ENCODE measurements at regions not wholly inside any gene's neighbourhood (a gene's known extent, or its start where the extent isn't known, plus 50 kb on each side); places are given as distances from the start of the nearest gene placed in this dataset.

GRCh38 chr4:58541926-58542325 is 1431.7 kb upstream of the IGFBP7 start:
- no peak overlapping the region for H3K9ac ChIP-seq (ENCODE audit: low read length)
- H3K36me3 ChIP-seq (ENCODE audit: control insufficient read depth, insufficient read depth, low read length) = no peaks in the 10 kb centered on the region
- H3K4me1 ChIP-seq (ENCODE audit: control insufficient read depth, insufficient read depth, low read length) = no peaks in the 10 kb centered on the region
- no peak overlapping the region for H3K27ac ChIP-seq (ENCODE audit: low read depth, low read length)
- no peaks in the 10 kb centered on the region for H3K27me3 ChIP-seq (ENCODE audit: control insufficient read depth, insufficient read depth, low read length)
- no peak overlapping the region for H3K4me3 ChIP-seq (ENCODE audit: low read length)

- Histone ChIP-seq H3K27ac (ENCODE audit: low read depth, low read length) (no peak overlapping the region), H3K4me3 (ENCODE audit: low read length) (no peak overlapping the region), H3K36me3 (ENCODE audit: control insufficient read depth, insufficient read depth, low read length) (no peaks in the 10 kb centered on the region), H3K4me1 (ENCODE audit: control insufficient read depth, insufficient read depth, low read length) (no peaks in the 10 kb centered on the region), H3K27me3 (ENCODE audit: control insufficient read depth, insufficient read depth, low read length) (no peaks in the 10 kb centered on the region), H3K9ac (ENCODE audit: low read length) (no peak overlapping the region)
Measured at GRCh38 chr4:58522765-58523382, 1412.7 kb upstream of the IGFBP7 start.

- Histone ChIP-seq H3K9ac (ENCODE audit: low read length) (no peak overlapping the region), H3K27ac (ENCODE audit: low read depth, low read length) (no peak overlapping the region), H3K27me3 (ENCODE audit: control insufficient read depth, insufficient read depth, low read length) (no peaks in the 10 kb centered on the region), H3K36me3 (ENCODE audit: control insufficient read depth, insufficient read depth, low read length) (no peaks in the 10 kb centered on the region), H3K4me1 (ENCODE audit: control insufficient read depth, insufficient read depth, low read length) (no peaks in the 10 kb centered on the region), H3K4me3 (ENCODE audit: low read length) (no peak overlapping the region)
Measured at GRCh38 chr4:58515226-58515625, 1405.0 kb upstream of the IGFBP7 start.

GRCh38 chr4:58514299-58514698 is 1404.1 kb upstream of the IGFBP7 start:
- Histone ChIP-seq H3K36me3 (ENCODE audit: control insufficient read depth, insufficient read depth, low read length) (no peaks in the 10 kb centered on the region), H3K27me3 (ENCODE audit: control insufficient read depth, insufficient read depth, low read length) (no peaks in the 10 kb centered on the region), H3K9ac (ENCODE audit: low read length) (no peak overlapping the region), H3K27ac (ENCODE audit: low read depth, low read length) (no peak overlapping the region), H3K4me3 (ENCODE audit: low read length) (no peak overlapping the region), H3K4me1 (ENCODE audit: control insufficient read depth, insufficient read depth, low read length) (no peaks in the 10 kb centered on the region)

- Histone ChIP-seq H3K27ac (ENCODE audit: low read depth, low read length) (no peak overlapping the region), H3K27me3 (ENCODE audit: control insufficient read depth, insufficient read depth, low read length) (no peaks in the 10 kb centered on the region), H3K9ac (ENCODE audit: low read length) (no peak overlapping the region)
Measured at GRCh38 chr4:58510652-58511051, 1400.5 kb upstream of the IGFBP7 start.

GRCh38 chr4:58507079-58507478 is 1396.9 kb upstream of the IGFBP7 start:
- Histone ChIP-seq H3K36me3 (ENCODE audit: control insufficient read depth, insufficient read depth, low read length) (no peaks in the 10 kb centered on the region), H3K9ac (ENCODE audit: low read length) (no peak overlapping the region), H3K27ac (ENCODE audit: low read depth, low read length) (no peak overlapping the region), H3K4me1 (ENCODE audit: control insufficient read depth, insufficient read depth, low read length) (no peaks in the 10 kb centered on the region), H3K4me3 (ENCODE audit: low read length) (no peak overlapping the region), H3K27me3 (ENCODE audit: control insufficient read depth, insufficient read depth, low read length) (no peaks in the 10 kb centered on the region)

More at GRCh38 chr4:58510652-58511051, 1400.5 kb upstream of the IGFBP7 start:
- Histone ChIP-seq H3K36me3 (ENCODE audit: control insufficient read depth, insufficient read depth, low read length) (no peaks in the 10 kb centered on the region), H3K4me3 (ENCODE audit: low read length) (no peak overlapping the region), H3K4me1 (ENCODE audit: control insufficient read depth, insufficient read depth, low read length) (no peaks in the 10 kb centered on the region)

- Histone ChIP-seq H3K27ac (ENCODE audit: low read depth, low read length) (no peak overlapping the region), H3K36me3 (ENCODE audit: control insufficient read depth, insufficient read depth, low read length) (no peaks in the 10 kb centered on the region), H3K4me1 (ENCODE audit: control insufficient read depth, insufficient read depth, low read length) (no peaks in the 10 kb centered on the region), H3K4me3 (ENCODE audit: low read length) (no peak overlapping the region), H3K27me3 (ENCODE audit: control insufficient read depth, insufficient read depth, low read length) (no peaks in the 10 kb centered on the region), H3K9ac (ENCODE audit: low read length) (no peak overlapping the region)
Measured at GRCh38 chr4:58502839-58503238, 1392.7 kb upstream of the IGFBP7 start.

GRCh38 chr4:58499182-58499581 is 1389.0 kb upstream of the IGFBP7 start:
- Histone ChIP-seq H3K27ac (ENCODE audit: low read depth, low read length) (no peak overlapping the region), H3K4me3 (ENCODE audit: low read length) (no peak overlapping the region), H3K9ac (ENCODE audit: low read length) (no peak overlapping the region), H3K27me3 (ENCODE audit: control insufficient read depth, insufficient read depth, low read length) (no peaks in the 10 kb centered on the region), H3K4me1 (ENCODE audit: control insufficient read depth, insufficient read depth, low read length) (no peaks in the 10 kb centered on the region), H3K36me3 (ENCODE audit: control insufficient read depth, insufficient read depth, low read length) (no peaks in the 10 kb centered on the region)

- H3K36me3 ChIP-seq (ENCODE audit: control insufficient read depth, insufficient read depth, low read length) = no peaks in the 10 kb centered on the region
- H3K9ac ChIP-seq (ENCODE audit: low read length) = no peak overlapping the region
- no peak overlapping the region for H3K27ac ChIP-seq (ENCODE audit: low read depth, low read length)
- H3K4me3 ChIP-seq (ENCODE audit: low read length) = no peak overlapping the region
- no peaks in the 10 kb centered on the region for H3K27me3 ChIP-seq (ENCODE audit: control insufficient read depth, insufficient read depth, low read length)
- H3K4me1 ChIP-seq (ENCODE audit: control insufficient read depth, insufficient read depth, low read length) = no peaks in the 10 kb centered on the region
Measured at GRCh38 chr4:58491620-58492019, 1381.4 kb upstream of the IGFBP7 start.

GRCh38 chr4:58477950-58478349 is 1367.8 kb upstream of the IGFBP7 start:
- Histone ChIP-seq H3K4me3 (ENCODE audit: low read length) (no peak overlapping the region), H3K27me3 (ENCODE audit: control insufficient read depth, insufficient read depth, low read length) (no peaks in the 10 kb centered on the region), H3K27ac (ENCODE audit: low read depth, low read length) (no peak overlapping the region), H3K4me1 (ENCODE audit: control insufficient read depth, insufficient read depth, low read length) (no peaks in the 10 kb centered on the region), H3K36me3 (ENCODE audit: control insufficient read depth, insufficient read depth, low read length) (no peaks in the 10 kb centered on the region), H3K9ac (ENCODE audit: low read length) (no peak overlapping the region)

- Histone ChIP-seq H3K4me1 (ENCODE audit: control insufficient read depth, insufficient read depth, low read length) (no peaks in the 10 kb centered on the region), H3K4me3 (ENCODE audit: low read length) (no peak overlapping the region), H3K9ac (ENCODE audit: low read length) (no peak overlapping the region), H3K27ac (ENCODE audit: low read depth, low read length) (no peak overlapping the region), H3K27me3 (ENCODE audit: control insufficient read depth, insufficient read depth, low read length) (no peaks in the 10 kb centered on the region), H3K36me3 (ENCODE audit: control insufficient read depth, insufficient read depth, low read length) (no peaks in the 10 kb centered on the region)
Measured at GRCh38 chr4:58477513-58477912, 1367.3 kb upstream of the IGFBP7 start.

- Histone ChIP-seq H3K4me1 (ENCODE audit: control insufficient read depth, insufficient read depth, low read length) (no peaks in the 10 kb centered on the region), H3K27ac (ENCODE audit: low read depth, low read length) (no peak overlapping the region), H3K36me3 (ENCODE audit: control insufficient read depth, insufficient read depth, low read length) (no peaks in the 10 kb centered on the region), H3K4me3 (ENCODE audit: low read length) (no peak overlapping the region), H3K9ac (ENCODE audit: low read length) (no peak overlapping the region), H3K27me3 (ENCODE audit: control insufficient read depth, insufficient read depth, low read length) (no peaks in the 10 kb centered on the region)
Measured at GRCh38 chr4:58475097-58475496, 1364.9 kb upstream of the IGFBP7 start.

- Histone ChIP-seq H3K9ac (ENCODE audit: low read length) (no peak overlapping the region), H3K27me3 (ENCODE audit: control insufficient read depth, insufficient read depth, low read length) (no peaks in the 10 kb centered on the region), H3K4me1 (ENCODE audit: control insufficient read depth, insufficient read depth, low read length) (no peaks in the 10 kb centered on the region), H3K4me3 (ENCODE audit: low read length) (no peak overlapping the region), H3K27ac (ENCODE audit: low read depth, low read length) (no peak overlapping the region), H3K36me3 (ENCODE audit: control insufficient read depth, insufficient read depth, low read length) (no peaks in the 10 kb centered on the region)
Measured at GRCh38 chr4:58465031-58465430, 1354.8 kb upstream of the IGFBP7 start.

All from rectal smooth muscle tissue (tissue), 1 donor.